ENCODE measurements at regions not wholly inside any gene's neighbourhood (a gene's known extent, or its start where the extent isn't known, plus 50 kb on each side); places are given as distances from the start of the nearest gene placed in this dataset.

DNA sequence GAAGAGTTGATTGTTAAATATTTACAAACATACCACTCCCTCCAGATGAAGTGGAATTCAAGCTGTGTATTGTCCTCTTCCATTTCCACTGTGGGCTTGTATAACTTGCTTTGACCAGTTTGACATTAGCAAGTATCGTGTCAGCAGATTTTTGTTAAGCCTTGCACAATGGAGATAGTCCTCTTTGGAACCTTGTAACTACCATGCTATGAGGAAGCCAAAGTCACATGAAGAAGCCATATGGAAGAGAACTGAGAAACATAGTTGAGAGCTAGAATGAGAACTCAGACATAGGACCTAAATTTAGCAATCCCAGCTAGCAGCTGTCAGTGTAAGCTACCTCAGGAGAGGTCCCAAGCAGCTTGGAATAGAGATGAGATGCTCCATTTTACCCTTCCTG is 889.2 kb downstream of the PDCD6IP start:
- TF ChIP-seq, protein P1, sequence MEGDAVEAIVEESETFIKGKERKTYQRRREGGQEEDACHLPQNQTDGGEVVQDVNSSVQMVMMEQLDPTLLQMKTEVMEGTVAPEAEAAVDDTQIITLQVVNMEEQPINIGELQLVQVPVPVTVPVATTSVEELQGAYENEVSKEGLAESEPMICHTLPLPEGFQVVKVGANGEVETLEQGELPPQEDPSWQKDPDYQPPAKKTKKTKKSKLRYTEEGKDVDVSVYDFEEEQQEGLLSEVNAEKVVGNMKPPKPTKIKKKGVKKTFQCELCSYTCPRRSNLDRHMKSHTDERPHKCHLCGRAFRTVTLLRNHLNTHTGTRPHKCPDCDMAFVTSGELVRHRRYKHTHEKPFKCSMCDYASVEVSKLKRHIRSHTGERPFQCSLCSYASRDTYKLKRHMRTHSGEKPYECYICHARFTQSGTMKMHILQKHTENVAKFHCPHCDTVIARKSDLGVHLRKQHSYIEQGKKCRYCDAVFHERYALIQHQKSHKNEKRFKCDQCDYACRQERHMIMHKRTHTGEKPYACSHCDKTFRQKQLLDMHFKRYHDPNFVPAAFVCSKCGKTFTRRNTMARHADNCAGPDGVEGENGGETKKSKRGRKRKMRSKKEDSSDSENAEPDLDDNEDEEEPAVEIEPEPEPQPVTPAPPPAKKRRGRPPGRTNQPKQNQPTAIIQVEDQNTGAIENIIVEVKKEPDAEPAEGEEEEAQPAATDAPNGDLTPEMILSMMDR (IDR thresholded peaks at IDR 0.05; ENCODE audit: insufficient read depth, low read length), result no peak
- TF ChIP-seq GABPA (IDR thresholded peaks at IDR 0.05; ENCODE audit: low read depth) (no peak), POLR2AphosphoS5 (IDR thresholded peaks at IDR 0.05; ENCODE audit: low read depth) (no peak)
- TF ChIP-seq, protein P2, sequence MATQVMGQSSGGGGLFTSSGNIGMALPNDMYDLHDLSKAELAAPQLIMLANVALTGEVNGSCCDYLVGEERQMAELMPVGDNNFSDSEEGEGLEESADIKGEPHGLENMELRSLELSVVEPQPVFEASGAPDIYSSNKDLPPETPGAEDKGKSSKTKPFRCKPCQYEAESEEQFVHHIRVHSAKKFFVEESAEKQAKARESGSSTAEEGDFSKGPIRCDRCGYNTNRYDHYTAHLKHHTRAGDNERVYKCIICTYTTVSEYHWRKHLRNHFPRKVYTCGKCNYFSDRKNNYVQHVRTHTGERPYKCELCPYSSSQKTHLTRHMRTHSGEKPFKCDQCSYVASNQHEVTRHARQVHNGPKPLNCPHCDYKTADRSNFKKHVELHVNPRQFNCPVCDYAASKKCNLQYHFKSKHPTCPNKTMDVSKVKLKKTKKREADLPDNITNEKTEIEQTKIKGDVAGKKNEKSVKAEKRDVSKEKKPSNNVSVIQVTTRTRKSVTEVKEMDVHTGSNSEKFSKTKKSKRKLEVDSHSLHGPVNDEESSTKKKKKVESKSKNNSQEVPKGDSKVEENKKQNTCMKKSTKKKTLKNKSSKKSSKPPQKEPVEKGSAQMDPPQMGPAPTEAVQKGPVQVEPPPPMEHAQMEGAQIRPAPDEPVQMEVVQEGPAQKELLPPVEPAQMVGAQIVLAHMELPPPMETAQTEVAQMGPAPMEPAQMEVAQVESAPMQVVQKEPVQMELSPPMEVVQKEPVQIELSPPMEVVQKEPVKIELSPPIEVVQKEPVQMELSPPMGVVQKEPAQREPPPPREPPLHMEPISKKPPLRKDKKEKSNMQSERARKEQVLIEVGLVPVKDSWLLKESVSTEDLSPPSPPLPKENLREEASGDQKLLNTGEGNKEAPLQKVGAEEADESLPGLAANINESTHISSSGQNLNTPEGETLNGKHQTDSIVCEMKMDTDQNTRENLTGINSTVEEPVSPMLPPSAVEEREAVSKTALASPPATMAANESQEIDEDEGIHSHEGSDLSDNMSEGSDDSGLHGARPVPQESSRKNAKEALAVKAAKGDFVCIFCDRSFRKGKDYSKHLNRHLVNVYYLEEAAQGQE (IDR thresholded peaks at IDR 0.05; ENCODE audit: insufficient replicate concordance, low read depth), result no peak

All from HL-60 (cell line).